Hypothalamus (tissue), 51 donors: ENCODE measurements at regions not wholly inside any gene's neighbourhood (a gene's known extent, or its start where the extent isn't known, plus 50 kb on each side); places are given as distances from the start of the nearest gene placed in this dataset.

Experiments
- DNase-seq, 51 donors: peaks; one replicate each; lab custom pipeline; 2025; lab: John Stamatoyannopoulos, UW

GRCh38 chr1:191857600-191857999, 300.7 kb upstream of the RGS18 start:
- DNase-seq = no peak

- no peak for DNase-seq
Measured at GRCh38 chr1:191865479-191865878, 292.8 kb upstream of the RGS18 start.

GRCh38 chr1:191866155-191866554, 292.1 kb upstream of the RGS18 start:
- DNase-seq = no peak

- DNase-seq = no peak
Measured at GRCh38 chr1:191869790-191870312, 288.4 kb upstream of the RGS18 start.

GRCh38 chr1:191870490-191870889, 287.8 kb upstream of the RGS18 start:
- no peak for DNase-seq

- DNase-seq = no peak
Measured at GRCh38 chr1:191875994-191876393, 282.3 kb upstream of the RGS18 start.

- DNase-seq = no peak
Measured at GRCh38 chr1:191876631-191877030, 281.6 kb upstream of the RGS18 start.

GRCh38 chr1:191882870-191883269, 275.4 kb upstream of the RGS18 start:
- no peak for DNase-seq

- DNase-seq = no peak
Measured at GRCh38 chr1:191886977-191887376, 271.3 kb upstream of the RGS18 start.

- DNase-seq = no peak
Measured at GRCh38 chr1:191888996-191889622, 269.2 kb upstream of the RGS18 start.

- DNase-seq = no peak
Measured at GRCh38 chr1:191889623-191890003, 268.6 kb upstream of the RGS18 start.

- DNase-seq = no peak
Measured at GRCh38 chr1:191890433-191891088, 267.7 kb upstream of the RGS18 start.

GRCh38 chr1:191892716-191893115, 265.5 kb upstream of the RGS18 start:
- no peak for DNase-seq

- no peak for DNase-seq
Measured at GRCh38 chr1:191895049-191895448, 263.2 kb upstream of the RGS18 start.

GRCh38 chr1:191895462-191896058, 262.7 kb upstream of the RGS18 start:
- no peak for DNase-seq

GRCh38 chr1:191897134-191897533, 261.1 kb upstream of the RGS18 start:
- no peak for DNase-seq

GRCh38 chr1:191901651-191902050, 256.6 kb upstream of the RGS18 start:
- no peak for DNase-seq

GRCh38 chr1:191904991-191905390, 253.3 kb upstream of the RGS18 start:
- no peak for DNase-seq

- no peak for DNase-seq
Measured at GRCh38 chr1:191905781-191906180, 252.5 kb upstream of the RGS18 start.

- DNase-seq = no peak
Measured at GRCh38 chr1:191907121-191907520, 251.1 kb upstream of the RGS18 start.

- DNase-seq = no peak
Measured at GRCh38 chr1:191910245-191910644, 248.0 kb upstream of the RGS18 start.

GRCh38 chr1:191912517-191912916, 245.7 kb upstream of the RGS18 start:
- no peak for DNase-seq
